HG03039 (cell line): ENCODE measurements at regions not wholly inside any gene's neighbourhood (a gene's known extent, or its start where the extent isn't known, plus 50 kb on each side); places are given as distances from the start of the nearest gene placed in this dataset.
A peak's percentile ranks its signal among the peaks of the same experiment; 100 is the strongest.

Experiments
- ATAC-seq: cut with Tn5 transposase; IDR thresholded peaks from one replicate; pipeline ENCODE4 v1.9.1; 2021; ENCODE audit warnings: mild to moderate bottlenecking, moderate library complexity; ENCODE audit not compliant: unreplicated experiment

- ATAC-seq = peak; percentile 74
Measured at GRCh38 chr1:42035205-42035829, 116.6 kb upstream of the HIVEP3 start.

- ATAC-seq = no peak
Measured at GRCh38 chr1:42034426-42034825, 115.7 kb upstream of the HIVEP3 start.

- no peak for ATAC-seq
Measured at GRCh38 chr1:42033629-42034028, 114.9 kb upstream of the HIVEP3 start.

DNA sequence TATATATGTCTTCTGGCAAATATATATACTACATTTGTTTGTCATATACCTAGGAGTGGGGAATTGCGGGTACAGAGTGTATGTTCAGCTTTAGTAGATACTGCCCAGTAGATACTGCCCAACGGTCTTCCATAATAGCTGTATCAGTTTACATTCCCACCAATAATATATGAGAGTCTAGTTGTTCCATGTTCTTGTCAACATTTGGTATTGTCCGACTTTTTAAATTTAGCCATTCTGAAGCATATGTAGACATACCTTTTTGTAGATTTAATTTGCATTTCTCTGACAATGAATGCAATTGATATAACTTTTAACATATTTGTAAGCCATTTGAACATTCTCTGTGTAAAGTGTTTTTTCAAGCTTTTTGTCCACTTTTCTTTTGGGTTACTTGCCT, 99.0 kb upstream of the HIVEP3 start:
- no peak for ATAC-seq

- ATAC-seq = no peak
Measured at GRCh38 chr1:42017259-42017658, 98.5 kb upstream of the HIVEP3 start.

GRCh38 chr1:42014823-42015222, 96.1 kb upstream of the HIVEP3 start:
- no peak for ATAC-seq

GRCh38 chr1:42013881-42014470, 95.3 kb upstream of the HIVEP3 start:
- ATAC-seq = no peak

- ATAC-seq = no peak
Measured at GRCh38 chr1:42012852-42013251, 94.1 kb upstream of the HIVEP3 start.

DNA sequence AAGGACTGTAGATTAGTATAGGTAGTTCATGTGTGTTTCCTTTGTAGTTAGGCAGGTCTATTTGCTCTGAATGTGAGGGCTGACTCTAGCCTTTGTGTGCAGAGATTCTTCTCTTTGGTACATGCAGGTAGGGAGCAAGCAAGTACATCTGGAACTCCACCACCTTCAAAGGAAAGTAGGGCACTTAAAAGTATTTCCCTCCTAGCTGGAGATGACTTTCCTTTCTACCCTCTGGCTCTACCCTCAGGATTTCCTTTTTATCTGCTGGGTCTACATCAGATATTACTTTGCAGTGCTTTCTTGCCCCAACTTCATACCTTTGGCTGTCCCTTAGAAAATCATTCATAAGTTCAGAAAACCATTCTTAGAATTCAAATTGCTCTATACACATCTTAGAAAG, 91.7 kb upstream of the HIVEP3 start:
- ATAC-seq = no peak

DNA sequence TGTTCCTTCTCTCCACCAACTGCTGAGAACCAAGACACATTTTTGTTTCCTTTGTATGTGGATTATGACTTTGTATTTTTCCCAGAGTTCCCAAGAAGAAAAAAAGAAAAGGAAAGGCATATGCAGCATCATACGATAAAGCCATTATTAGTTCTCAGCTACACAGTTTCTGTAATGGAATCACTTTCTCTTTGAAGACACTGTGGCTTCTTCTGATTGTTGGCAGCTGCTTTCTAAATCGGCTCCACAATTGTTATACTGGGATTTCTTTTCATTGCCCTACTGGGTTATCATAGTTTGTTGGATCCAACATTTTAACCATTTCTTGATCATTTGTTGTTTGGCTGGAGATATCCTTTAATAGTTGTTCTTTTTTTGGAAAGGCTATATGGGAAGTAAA, 89.5 kb upstream of the HIVEP3 start:
- ATAC-seq = no peak

GRCh38 chr1:42006836-42007235, 88.1 kb upstream of the HIVEP3 start:
- no peak for ATAC-seq

DNA sequence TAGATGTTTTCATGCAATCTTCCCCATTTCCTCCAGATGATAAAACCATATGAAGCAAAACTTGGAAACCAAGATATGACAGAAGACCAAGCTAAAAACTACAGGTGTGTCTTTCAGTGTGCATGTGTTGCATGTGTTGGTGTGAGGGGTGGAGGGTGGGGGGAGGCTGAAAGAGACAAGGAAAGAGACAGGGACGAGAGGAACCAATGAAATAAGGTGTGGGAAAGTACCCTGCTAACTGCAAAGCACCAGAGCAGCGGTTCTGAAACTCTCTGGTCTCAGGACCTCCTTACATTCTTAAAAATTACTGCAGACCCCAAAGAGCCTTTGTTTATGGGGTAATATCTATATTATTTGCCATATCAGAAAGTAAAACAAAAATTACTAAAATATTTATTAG, 87.4 kb upstream of the HIVEP3 start:
- no peak for ATAC-seq

GRCh38 chr1:42005530-42005929, 86.8 kb upstream of the HIVEP3 start:
- no peak for ATAC-seq

- no peak for ATAC-seq
Measured at GRCh38 chr1:42004860-42005259, 86.1 kb upstream of the HIVEP3 start.

DNA sequence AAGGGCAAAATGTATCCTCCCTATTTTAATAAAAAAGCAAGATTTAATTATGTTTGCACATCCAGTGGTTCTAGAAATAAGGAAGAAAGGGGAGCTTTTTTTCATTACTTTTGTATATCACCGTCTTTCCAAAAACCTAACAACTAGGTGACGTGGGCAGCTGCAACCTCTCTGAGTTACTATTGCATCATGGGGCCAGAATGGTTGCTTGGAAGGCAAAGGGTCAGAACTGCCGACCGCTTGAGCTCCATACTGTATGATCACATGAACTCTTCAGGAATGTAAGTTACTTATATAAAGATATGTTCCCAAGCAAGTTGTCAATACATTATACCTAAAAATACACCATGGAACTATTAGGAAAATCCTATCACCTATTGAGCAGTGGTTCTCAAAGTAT, 85.6 kb upstream of the HIVEP3 start:
- no peak for ATAC-seq

DNA sequence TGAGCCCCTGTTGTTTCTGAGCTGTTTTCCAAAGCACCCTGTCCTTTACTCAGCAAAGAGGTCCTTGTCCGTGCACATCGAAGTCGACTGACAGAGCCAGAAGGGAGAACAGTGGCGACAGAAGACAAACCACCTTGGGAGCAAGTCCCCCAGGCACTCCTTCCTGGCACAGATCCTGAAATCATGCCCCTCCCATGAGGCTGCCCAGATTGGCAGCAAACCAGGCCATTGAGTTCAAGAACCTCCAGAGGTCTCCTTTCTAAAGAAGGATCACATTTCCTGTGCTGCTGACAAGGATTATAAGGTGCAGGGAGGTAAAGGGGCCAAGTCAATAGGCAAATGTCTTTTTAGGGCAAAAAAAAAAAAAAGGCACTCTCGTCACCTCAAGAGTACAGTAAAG, 84.7 kb upstream of the HIVEP3 start:
- no peak for ATAC-seq

DNA sequence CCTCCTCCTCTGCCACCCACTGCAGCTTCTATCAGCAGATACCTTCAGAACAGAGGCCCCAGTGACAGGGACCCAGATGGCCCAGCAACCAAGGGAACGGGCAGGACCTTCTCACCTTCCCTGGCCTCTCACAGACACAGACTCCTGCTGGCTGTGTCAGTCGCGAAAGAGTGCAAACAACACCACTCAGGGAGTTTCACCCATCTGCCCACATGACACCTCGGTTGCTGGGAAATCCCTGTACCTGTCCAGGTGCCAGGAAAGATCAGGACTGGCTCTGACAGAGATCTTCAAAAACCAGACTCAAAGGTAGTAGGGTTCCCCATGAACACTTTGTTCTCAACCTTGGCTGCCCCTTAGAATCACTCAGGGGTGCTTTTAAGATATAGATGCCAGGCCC, 83.5 kb upstream of the HIVEP3 start:
- no peak for ATAC-seq

GRCh38 chr1:42000766-42001165, 82.0 kb upstream of the HIVEP3 start:
- no peak for ATAC-seq

GRCh38 chr1:41999884-42000283, 81.2 kb upstream of the HIVEP3 start:
- no peak for ATAC-seq

DNA sequence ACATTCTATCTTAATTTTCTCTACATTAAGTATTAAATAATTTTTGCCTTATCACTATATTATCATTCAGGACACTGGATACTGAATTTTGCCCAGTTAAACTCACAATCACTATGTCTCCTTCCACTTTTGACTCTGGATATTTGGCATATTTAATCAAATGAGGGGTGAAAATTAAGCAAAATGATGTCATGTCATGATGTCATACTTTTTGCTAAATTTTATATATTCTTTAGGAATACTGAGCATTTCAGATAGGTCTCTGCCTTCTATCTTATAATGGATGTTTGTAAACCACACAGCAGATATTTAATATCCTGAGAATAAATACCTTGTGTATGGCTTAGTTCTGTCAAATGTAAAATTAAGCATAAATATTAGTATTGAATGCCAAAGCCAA, 79.5 kb upstream of the HIVEP3 start:
- no peak for ATAC-seq

- no peak for ATAC-seq
Measured at GRCh38 chr1:41997153-41997552, 78.4 kb upstream of the HIVEP3 start.

DNA sequence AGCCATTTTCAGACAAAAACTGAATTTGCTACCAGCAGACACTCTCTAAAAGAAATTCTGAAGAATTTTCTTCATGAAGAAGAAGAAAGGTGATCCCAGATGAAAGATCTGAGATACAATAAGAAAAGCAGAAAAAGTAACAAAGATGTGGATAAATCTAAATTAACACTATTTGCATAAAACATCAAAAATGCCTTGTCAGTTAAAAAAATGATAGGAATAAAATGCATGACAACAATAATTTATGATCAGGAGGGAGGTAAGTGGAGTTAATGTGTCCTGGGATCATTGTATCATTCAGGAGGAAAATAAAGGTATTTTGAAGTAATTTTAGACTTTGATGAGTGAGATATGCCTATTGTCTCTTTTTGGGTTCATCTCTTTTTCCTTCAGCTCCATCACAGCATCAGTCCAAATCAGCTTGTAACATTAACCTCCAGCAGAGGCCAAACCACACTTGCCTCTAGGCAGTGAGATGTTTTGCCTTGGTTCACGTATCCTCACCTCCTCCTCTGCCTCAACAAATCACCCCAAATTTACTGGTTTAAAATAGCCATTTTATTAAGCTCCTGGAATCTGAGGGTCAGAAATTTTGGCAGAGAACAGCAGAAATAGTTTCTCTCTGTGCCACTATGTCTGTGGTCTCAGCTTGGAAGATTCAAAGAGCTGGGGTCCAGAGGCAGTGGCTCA, 76.9 kb upstream of the HIVEP3 start:
- ATAC-seq = no peak
